Trophoblast cell (in vitro differentiated cells and primary cell): ENCODE measurements at regions not wholly inside any gene's neighbourhood (a gene's known extent, or its start where the extent isn't known, plus 50 kb on each side); places are given as distances from the start of the nearest gene placed in this dataset.

Experiments used
- DNase-seq, 2 donors: peaks; one replicate each; pipeline ENCODE4 v3.0.0-alpha.2; 2016
- H2AFZ ChIP-seq: 2 replicates; pipeline ENCODE4 v1.6.1; 2013; ENCODE audit warnings: low read length, moderate library complexity, mild to moderate bottlenecking; ENCODE audit not compliant: insufficient read depth, poor library complexity
- H2AK5ac ChIP-seq: 2 replicates; pipeline ENCODE4 v1.6.1; 2013; ENCODE audit warnings: mild to moderate bottlenecking, low read length
- H2BK120ac ChIP-seq: 2 replicates; pipeline ENCODE4 v1.6.1; 2013; ENCODE audit warnings: low read length, mild to moderate bottlenecking, moderate library complexity; ENCODE audit not compliant: insufficient read depth, poor library complexity
- H2BK12ac ChIP-seq: 2 replicates; pipeline ENCODE4 v1.6.1; 2013; ENCODE audit warnings: mild to moderate bottlenecking, low read length, moderate library complexity
- H2BK5ac ChIP-seq: 2 replicates; pipeline ENCODE4 v1.6.1; 2013; ENCODE audit warnings: low read length, low read depth, moderate library complexity, mild to moderate bottlenecking; ENCODE audit not compliant: poor library complexity
- H3K14ac ChIP-seq: 2 replicates; pipeline ENCODE4 v1.6.1; 2013; ENCODE audit warnings: mild to moderate bottlenecking, low read length
- H3K18ac ChIP-seq: 2 replicates; pipeline ENCODE4 v1.6.1; 2013; ENCODE audit warnings: mild to moderate bottlenecking, low read length
- H3K23ac ChIP-seq: 2 replicates; pipeline ENCODE4 v1.6.1; 2013; ENCODE audit warnings: low read length
- H3K27ac ChIP-seq: 2 replicates; pipeline ENCODE4 v1.5.1; 2013; ENCODE audit warnings: low read depth, mild to moderate bottlenecking, inconsistent platforms, low read length, moderate library complexity
- H3K27me3 ChIP-seq: 2 replicates; pipeline ENCODE4 v1.6.1; 2013; ENCODE audit warnings: inconsistent platforms, mild to moderate bottlenecking, low read length, moderate library complexity; ENCODE audit not compliant: insufficient read depth
- H3K36me3 ChIP-seq, 2 experiments: 1 replicate in 1 of 2; 2 replicates in 1 of 2; pipeline ENCODE4 v1.6.1; 2013; ENCODE audit warnings: low read length in 2 of 2, mild to moderate bottlenecking in 2 of 2, moderate library complexity in 1 of 2; ENCODE audit not compliant: insufficient read depth in 2 of 2, control insufficient read depth in 1 of 2
- H3K4ac ChIP-seq: 2 replicates; pipeline ENCODE4 v1.6.1; 2013; ENCODE audit warnings: low read depth, mild to moderate bottlenecking, low read length, moderate library complexity
- H3K4me1 ChIP-seq, 2 experiments: 1 replicate in 1 of 2; 2 replicates in 1 of 2; pipeline ENCODE4 v1.6.1; 2013; ENCODE audit warnings: low read length in 2 of 2, mild to moderate bottlenecking in 2 of 2, moderate library complexity in 1 of 2; ENCODE audit not compliant: insufficient read depth in 2 of 2, control insufficient read depth in 1 of 2
- H3K4me2 ChIP-seq: 2 replicates; pipeline ENCODE4 v1.6.1; 2013; ENCODE audit warnings: inconsistent platforms, mild to moderate bottlenecking, low read length, moderate library complexity
- H3K4me3 ChIP-seq: 2 replicates; pipeline ENCODE4 v1.5.1; 2013; ENCODE audit warnings: mild to moderate bottlenecking, low read depth, low read length, inconsistent platforms
- H3K79me1 ChIP-seq: one replicate; pipeline ENCODE4 v1.6.1; 2013; ENCODE audit warnings: low read length
- H3K79me2 ChIP-seq: 2 replicates; pipeline ENCODE4 v1.6.1; 2013; ENCODE audit warnings: low read length, mild to moderate bottlenecking; ENCODE audit not compliant: control insufficient read depth, insufficient read depth, poor library complexity
- H3K9ac ChIP-seq: 2 replicates; pipeline ENCODE4 v1.6.1; 2013; ENCODE audit warnings: mild to moderate bottlenecking, low read length
- H3K9me3 ChIP-seq: 2 replicates; pipeline ENCODE4 v1.6.1; 2013; ENCODE audit warnings: low read depth, mild to moderate bottlenecking, control low read depth, inconsistent platforms, low read length; ENCODE audit not compliant: insufficient read depth
- H4K12ac ChIP-seq: 2 replicates; pipeline ENCODE4 v1.6.1; 2013; ENCODE audit warnings: low read depth, mild to moderate bottlenecking, low read length, moderate library complexity
- H4K8ac ChIP-seq: 2 replicates; pipeline ENCODE4 v1.6.1; 2013; ENCODE audit warnings: low read depth, mild to moderate bottlenecking, low read length, moderate library complexity
- H4K91ac ChIP-seq: one replicate; pipeline ENCODE4 v1.6.1; 2013; ENCODE audit warnings: low read depth, mild to moderate bottlenecking, low read length, moderate library complexity
- WGBS: extraction: QIAGEN DNeasy Blood & Tissue Kit; methylation state at CpG from one replicate; pipeline ENCODE4 v1.1.7; 2013; ENCODE audit warnings: missing lambda C conversion rate; ENCODE audit not compliant: insufficient read length, insufficient coverage; ENCODE audit errors: extremely low coverage; 5-methylcytosine and 5-hydroxymethylcytosine counted together

DNA sequence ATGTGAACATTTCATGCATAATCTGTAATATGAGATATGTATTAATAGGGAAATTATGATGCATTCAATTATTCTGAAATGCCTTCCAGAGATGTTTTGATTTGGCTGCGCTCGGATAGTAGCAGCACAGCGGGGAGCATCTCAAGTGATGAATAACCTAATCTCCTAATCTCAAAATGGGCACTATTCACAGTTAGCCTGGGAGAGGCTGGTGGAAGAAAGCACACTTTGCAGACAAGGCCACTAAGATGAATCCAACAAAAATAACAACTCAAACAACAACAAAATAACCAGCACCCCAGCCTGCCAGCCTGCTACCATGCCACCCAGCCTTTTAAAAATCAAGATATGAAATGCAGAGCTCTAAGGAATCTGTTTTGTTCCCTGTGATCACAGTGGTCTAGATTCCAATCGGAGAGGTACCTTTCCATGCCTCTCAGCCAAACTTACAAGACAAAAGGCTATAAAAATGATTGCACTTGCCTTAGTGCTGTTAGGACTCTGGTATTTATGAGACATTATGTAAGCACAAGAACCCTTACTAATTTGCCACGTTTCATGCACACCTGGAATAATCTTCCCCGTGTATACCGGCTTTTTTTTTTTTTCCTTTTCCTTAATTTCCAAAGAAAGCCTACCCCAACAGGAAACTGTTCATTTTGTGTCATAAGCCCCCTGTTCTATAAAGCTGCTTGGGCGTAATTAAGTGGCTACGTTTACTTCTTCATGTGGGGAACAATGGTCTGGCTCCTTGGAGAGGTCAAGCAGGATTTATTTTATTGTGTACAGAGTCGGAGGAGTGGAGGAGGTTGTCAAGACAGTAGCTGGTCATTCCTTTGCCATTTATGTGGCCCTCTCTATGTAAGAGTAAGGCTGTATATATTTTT, 526.9 kb upstream of the FANCL start:
- DNase-seq, result no peak
- H3K27ac ChIP-seq, result no peak overlapping the region
- H2AK5ac ChIP-seq, result no peak overlapping the region
- H2BK120ac ChIP-seq, result no peak overlapping the region
- no peak overlapping the region for H3K14ac ChIP-seq
- no peaks in the 10 kb centered on the region for H3K9me3 ChIP-seq
- WGBS, result no CpG with 5 or more reads among the region's 10 CpGs
- H4K91ac ChIP-seq, result no peak overlapping the region
- H3K4me1 ChIP-seq, result no peaks in the 10 kb centered on the region
- no peak overlapping the region for H3K23ac ChIP-seq
- H3K9ac ChIP-seq, result no peak overlapping the region
- no peak overlapping the region for H2BK5ac ChIP-seq
- H3K18ac ChIP-seq, result no peak overlapping the region
- H4K8ac ChIP-seq, result no peak overlapping the region
- no peaks in the 10 kb centered on the region for H3K79me1 ChIP-seq
- no peaks in the 10 kb centered on the region for H3K27me3 ChIP-seq
- H2BK12ac ChIP-seq, result no peak overlapping the region
- no peak overlapping the region for H3K4me2 ChIP-seq
- H3K36me3 ChIP-seq, result no peaks in the 10 kb centered on the region
- H3K4ac ChIP-seq, result no peak overlapping the region
- no peak overlapping the region for H2AFZ ChIP-seq
- no peaks in the 10 kb centered on the region for H3K79me2 ChIP-seq
- no peak overlapping the region for H3K4me3 ChIP-seq
- no peak overlapping the region for H4K12ac ChIP-seq

DNA sequence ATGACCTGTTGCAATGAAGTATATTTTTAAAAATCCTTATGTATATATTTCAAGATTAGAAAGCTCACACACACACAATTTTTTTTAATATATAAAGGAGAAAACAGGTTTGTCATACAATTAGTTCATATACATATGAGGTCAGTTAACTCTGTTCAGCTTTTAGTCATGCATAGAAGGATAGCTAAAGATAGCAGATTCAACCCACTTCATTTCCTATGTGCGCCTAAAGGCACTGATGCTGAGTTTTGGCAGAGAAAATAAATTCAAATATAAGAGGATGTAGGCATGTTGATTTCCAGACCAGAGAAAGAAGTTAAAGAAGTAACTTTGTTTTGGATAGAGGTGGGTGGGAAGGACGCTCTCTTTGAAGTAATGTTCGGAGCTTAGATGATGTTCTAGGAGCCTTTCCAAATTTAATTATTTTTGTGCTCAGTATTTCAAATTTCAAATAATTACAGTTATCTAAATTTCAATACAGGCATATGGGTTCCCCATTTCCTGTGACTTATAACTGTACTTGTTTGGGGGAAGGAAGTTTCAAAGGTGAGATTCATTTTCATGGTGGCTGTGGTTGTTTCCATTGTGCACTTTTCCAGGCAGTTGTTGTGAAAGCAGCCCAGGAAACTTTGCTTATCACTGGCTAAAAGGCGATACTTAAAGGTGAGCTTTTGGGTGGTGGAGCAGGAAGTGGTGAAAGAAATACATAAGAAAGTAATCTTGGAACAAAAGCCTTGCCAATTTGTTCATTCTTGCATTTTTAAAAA, 523.4 kb upstream of the FANCL start:
- H3K4me1 ChIP-seq, result no peaks in the 10 kb centered on the region
- no peak overlapping the region for H3K4me3 ChIP-seq
- H2BK120ac ChIP-seq, result no peak overlapping the region
- no peak overlapping the region for H4K91ac ChIP-seq
- H3K18ac ChIP-seq, result no peak overlapping the region
- H4K12ac ChIP-seq, result no peak overlapping the region
- peaks cover 2% of the 10 kb centered on the region for H3K79me1 ChIP-seq
- no peaks in the 10 kb centered on the region for H3K79me2 ChIP-seq
- no peak overlapping the region for H3K27ac ChIP-seq
- H3K36me3 ChIP-seq, result no peaks in the 10 kb centered on the region
- no peak overlapping the region for H2AFZ ChIP-seq
- H4K8ac ChIP-seq, result no peak overlapping the region
- H3K4me2 ChIP-seq, result no peak overlapping the region
- no peak overlapping the region for H3K14ac ChIP-seq
- H3K4ac ChIP-seq, result no peak overlapping the region
- H3K23ac ChIP-seq, result no peak overlapping the region
- H3K9me3 ChIP-seq, result no peaks in the 10 kb centered on the region
- H3K9ac ChIP-seq, result no peak overlapping the region
- DNase-seq, result no peak
- WGBS, result no CpG with 5 or more reads among the region's 4 CpGs
- no peaks in the 10 kb centered on the region for H3K27me3 ChIP-seq
- no peak overlapping the region for H2BK12ac ChIP-seq
- no peak overlapping the region for H2BK5ac ChIP-seq
- no peak overlapping the region for H2AK5ac ChIP-seq

DNA sequence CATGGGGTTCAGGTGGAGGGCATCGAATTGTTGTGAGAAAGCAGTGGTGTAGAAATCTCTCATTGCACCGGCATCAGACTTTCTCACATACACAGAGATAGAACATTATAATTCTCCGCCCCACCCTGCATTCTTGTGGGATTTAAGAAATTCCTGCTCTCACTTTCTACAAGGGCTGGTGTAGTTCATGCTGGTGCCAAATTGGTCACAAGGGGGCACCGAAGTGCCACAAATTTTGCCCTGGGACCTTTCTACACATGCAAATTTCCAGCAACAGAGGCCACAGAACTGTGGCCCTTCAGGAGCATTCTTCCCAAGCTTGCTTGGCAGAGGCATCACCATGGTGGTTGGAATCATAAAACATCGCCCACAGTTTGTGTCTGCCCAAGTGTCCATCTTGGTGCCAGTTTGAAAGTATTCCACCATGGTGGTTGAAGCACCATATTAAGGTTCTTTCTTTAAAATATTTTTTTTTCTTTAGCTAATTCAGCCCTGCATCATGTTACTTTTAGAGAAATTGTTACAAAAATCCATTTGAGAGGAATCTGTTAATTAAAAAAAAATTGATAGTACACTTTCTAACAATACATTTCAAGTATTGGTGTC, 521.2 kb upstream of the FANCL start:
- whole genome bisulfite sequencing, result no CpG with 5 or more reads among the region's 5 CpGs
- Histone ChIP-seq H3K27me3 (no peaks in the 10 kb centered on the region), H3K4me1 (no peaks in the 10 kb centered on the region), H2BK120ac (no peak overlapping the region), H3K36me3 (no peaks in the 10 kb centered on the region), H4K8ac (no peak overlapping the region), H3K23ac (no peak overlapping the region), H3K9me3 (no peaks in the 10 kb centered on the region), H3K9ac (no peak overlapping the region), H3K79me2 (no peaks in the 10 kb centered on the region), H3K27ac (no peak overlapping the region), H2AFZ (no peak overlapping the region), H2BK5ac (no peak overlapping the region), H2BK12ac (no peak overlapping the region), H3K4ac (no peak overlapping the region), H3K79me1 (peaks cover 2% of the 10 kb centered on the region), H3K14ac (no peak overlapping the region), H3K18ac (no peak overlapping the region), H2AK5ac (no peak overlapping the region), H3K4me3 (no peak overlapping the region), H4K12ac (no peak overlapping the region), H3K4me2 (no peak overlapping the region), H4K91ac (no peak overlapping the region)
- peak; percentile 35 to 68 for DNase-seq

DNA sequence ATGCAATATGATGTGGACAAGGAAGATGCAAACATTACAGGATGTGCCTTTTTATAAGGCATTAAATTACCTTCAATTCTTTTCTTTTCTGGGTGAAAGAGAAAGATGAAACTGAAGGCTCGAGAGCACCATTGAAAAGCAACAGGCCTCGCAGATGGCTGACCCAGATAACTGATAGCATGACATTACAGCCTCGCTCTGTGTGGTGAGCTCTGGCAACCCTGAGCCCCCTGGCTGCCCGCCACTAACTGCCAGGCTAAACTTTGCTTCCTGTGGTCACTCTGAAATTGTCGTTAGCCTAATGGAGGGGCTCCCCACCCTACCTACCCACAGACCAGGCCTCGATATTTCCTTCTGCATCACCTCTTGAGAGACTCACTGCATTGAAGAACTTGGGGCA, 516.8 kb upstream of the FANCL start:
- Histone ChIP-seq H3K4me2 (no peak overlapping the region), H3K79me1 (peaks cover 2% of the 10 kb centered on the region), H3K4me3 (no peak overlapping the region), H3K23ac (no peak overlapping the region), H3K36me3 (no peaks in the 10 kb centered on the region), H3K18ac (no peak overlapping the region), H2BK5ac (no peak overlapping the region), H3K14ac (no peak overlapping the region), H4K8ac (no peak overlapping the region), H3K4me1 (no peaks in the 10 kb centered on the region), H3K27me3 (no peaks in the 10 kb centered on the region), H3K4ac (no peak overlapping the region), H2AFZ (no peak overlapping the region), H3K27ac (no peak overlapping the region), H3K79me2 (no peaks in the 10 kb centered on the region), H2BK120ac (no peak overlapping the region), H2BK12ac (no peak overlapping the region), H2AK5ac (no peak overlapping the region), H4K91ac (no peak overlapping the region), H3K9me3 (no peaks in the 10 kb centered on the region), H4K12ac (no peak overlapping the region), H3K9ac (no peak overlapping the region)
- no CpG with 5 or more reads among the region's 6 CpGs for WGBS
- DNase-seq, result no peak
